Body of pancreas (tissue), 4 donors: ENCODE measurements at regions not wholly inside any gene's neighbourhood (a gene's known extent, or its start where the extent isn't known, plus 50 kb on each side); places are given as distances from the start of the nearest gene placed in this dataset.
A peak's percentile ranks its signal among the peaks of the same experiment; 100 is the strongest.

ENCODE experiments used
- ATAC-seq: fragments of 150-250 bp; one replicate; pipeline ENCODE4 v1.9.1; 2016
- DNase-seq, 4 donors: peaks; one replicate each; pipeline ENCODE4 v3.0.0-alpha.2; 2019
- H3K27ac ChIP-seq, 4 donors: fragments of 200-600 bp; sonication (generic); 1 replicate in 3 of 4; 2 replicates in 1 of 4; pipeline versions ENCODE4 v1.5.1 to v1.6.1; 2016 to 2019; ENCODE audit warnings: mild to moderate bottlenecking in 1 of 4, mixed read lengths in 1 of 4, moderate library complexity in 1 of 4
- H3K27me3 ChIP-seq, 2 donors: fragments of 200-600 bp; sonication (generic); one replicate each; pipeline ENCODE4 v1.6.0; 2016; ENCODE audit warnings: mild to moderate bottlenecking in 1 of 2
- H3K36me3 ChIP-seq, 2 donors: fragments of 200-600 bp; sonication (generic); replicated peaks in 1 of 2; 2 replicates each; pipeline ENCODE4 v1.5.1; 2016; ENCODE audit warnings: low read depth in 2 of 2; ENCODE audit not compliant: insufficient read depth in 1 of 2
- H3K4me1 ChIP-seq: fragments of 200-600 bp; sonication (generic); one replicate; pipeline ENCODE4 v1.6.0; 2016
- H3K4me3 ChIP-seq, 2 donors: fragments of 200-600 bp; sonication (generic); 1 replicate in 1 of 2; 2 replicates in 1 of 2; pipeline ENCODE4 v1.5.1; 2016 to 2019
- H3K9me3 ChIP-seq, 3 donors: fragments of 200-600 bp; sonication (generic); 1 replicate in 2 of 3; 2 replicates in 1 of 3; pipeline ENCODE4 v1.5.1; 2016
- POLR2A ChIP-seq, 3 donors: fragments of 450-650 bp; IDR thresholded peaks; one replicate each; pipeline ENCODE4 v1.6.1; 2016; ENCODE audit warnings: antibody characterized with exemption in 3 of 3, mild to moderate bottlenecking in 2 of 3
- WGBS, 2 donors: methylation state at CpG; one replicate each; pipeline ENCODE4 v1.1.5; 2017; 5-methylcytosine and 5-hydroxymethylcytosine counted together
- intact Hi-C: fragments of 100-400 bp; cut with DNase I; formaldehyde crosslinking; loops from one replicate; pipeline ENCODE4 v1.15.1; 2023
- TF ChIP-seq, protein P1 (sequence below), 7 experiments: fragments of 450-650 bp in 4 of 7; fragments of 200-600 bp in 3 of 7; sonication (generic) in 3 of 7; IDR thresholded peaks; one replicate each; pipeline ENCODE4 v1.5.1; 2016 to 2019; ENCODE audit warnings: antibody characterized with exemption in 7 of 7

DNA sequence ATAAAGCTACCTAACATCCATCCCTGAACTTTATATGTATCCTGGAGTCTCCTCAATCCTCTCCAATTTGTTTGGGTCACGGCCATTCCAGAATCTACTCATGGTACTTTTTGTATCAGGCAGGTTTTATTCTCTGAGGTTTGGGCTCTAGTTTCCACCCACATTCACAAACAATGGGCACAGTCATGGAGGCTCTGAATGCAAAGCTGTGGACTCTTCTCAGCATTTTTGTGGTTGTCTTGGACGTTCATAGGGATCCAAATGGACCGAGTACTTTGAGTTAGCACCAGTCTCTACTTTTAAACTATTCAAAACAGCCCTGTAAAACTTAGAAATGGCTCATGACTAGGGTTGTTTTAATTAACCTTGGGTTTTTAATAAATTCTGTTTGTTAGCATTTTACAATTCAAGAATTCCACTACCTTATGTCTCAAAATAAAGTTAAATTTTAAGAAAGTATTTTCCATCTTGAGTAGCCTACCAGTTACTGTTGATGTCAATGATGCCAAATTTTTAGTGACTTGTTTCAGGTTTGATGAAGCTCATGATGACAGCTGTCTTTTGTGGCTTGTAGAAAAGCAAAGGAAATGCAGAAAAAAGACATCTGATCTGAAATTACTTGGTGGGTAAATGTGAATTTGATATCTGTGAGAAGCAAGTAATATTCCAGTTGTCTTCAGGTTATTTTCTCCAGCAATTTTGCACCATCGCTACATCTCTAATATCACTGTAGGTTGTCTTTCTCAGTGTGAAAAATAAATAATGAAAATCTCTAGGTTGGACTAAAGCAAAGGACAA is 275.7 kb upstream of the THBS1 start:
- no peak for ATAC-seq
- 74 to 84% methylated on average over 4 of the region's 4 CpGs for WGBS, 2 donors
- Histone ChIP-seq H3K27ac (no peak overlapping the region), H3K4me3 (no peak overlapping the region), H3K9me3 (peaks cover 0 to 5% (median 0%) of the 10 kb centered on the region in 3 donors), H3K4me1 (no peaks in the 10 kb centered on the region), H3K36me3 (no peaks in the 10 kb centered on the region), H3K27me3 (no peaks in the 10 kb centered on the region)
- TF ChIP-seq POLR2A (IDR thresholded peaks at IDR 0.05): no peak
- TF ChIP-seq, protein P1, sequence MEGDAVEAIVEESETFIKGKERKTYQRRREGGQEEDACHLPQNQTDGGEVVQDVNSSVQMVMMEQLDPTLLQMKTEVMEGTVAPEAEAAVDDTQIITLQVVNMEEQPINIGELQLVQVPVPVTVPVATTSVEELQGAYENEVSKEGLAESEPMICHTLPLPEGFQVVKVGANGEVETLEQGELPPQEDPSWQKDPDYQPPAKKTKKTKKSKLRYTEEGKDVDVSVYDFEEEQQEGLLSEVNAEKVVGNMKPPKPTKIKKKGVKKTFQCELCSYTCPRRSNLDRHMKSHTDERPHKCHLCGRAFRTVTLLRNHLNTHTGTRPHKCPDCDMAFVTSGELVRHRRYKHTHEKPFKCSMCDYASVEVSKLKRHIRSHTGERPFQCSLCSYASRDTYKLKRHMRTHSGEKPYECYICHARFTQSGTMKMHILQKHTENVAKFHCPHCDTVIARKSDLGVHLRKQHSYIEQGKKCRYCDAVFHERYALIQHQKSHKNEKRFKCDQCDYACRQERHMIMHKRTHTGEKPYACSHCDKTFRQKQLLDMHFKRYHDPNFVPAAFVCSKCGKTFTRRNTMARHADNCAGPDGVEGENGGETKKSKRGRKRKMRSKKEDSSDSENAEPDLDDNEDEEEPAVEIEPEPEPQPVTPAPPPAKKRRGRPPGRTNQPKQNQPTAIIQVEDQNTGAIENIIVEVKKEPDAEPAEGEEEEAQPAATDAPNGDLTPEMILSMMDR (IDR thresholded peaks at IDR 0.05): no peak
- DNase-seq: no peak
- intact Hi-C loops: no loop called here

- TF ChIP-seq, protein P1 (IDR thresholded peaks at IDR 0.05): no peak
- no peak for TF ChIP-seq POLR2A (IDR thresholded peaks at IDR 0.05)
- H3K27ac ChIP-seq: no peak overlapping the region
- H3K9me3 ChIP-seq: peaks cover 0 to 5% (median 0%) of the 10 kb centered on the region in 3 donors
- peaks cover 9% of the 10 kb centered on the region for H3K4me1 ChIP-seq
- H3K36me3 ChIP-seq: no peaks in the 10 kb centered on the region
- no peak for ATAC-seq
- WGBS, 2 donors: 87 to 94% methylated on average over 3 of the region's 3 CpGs
- no peak for DNase-seq
- no peaks in the 10 kb centered on the region for H3K27me3 ChIP-seq
- H3K4me3 ChIP-seq: no peak overlapping the region
- intact Hi-C loops: no loop called here
Measured at GRCh38 chr15:39310633-39311032, 270.2 kb upstream of the THBS1 start.

DNA sequence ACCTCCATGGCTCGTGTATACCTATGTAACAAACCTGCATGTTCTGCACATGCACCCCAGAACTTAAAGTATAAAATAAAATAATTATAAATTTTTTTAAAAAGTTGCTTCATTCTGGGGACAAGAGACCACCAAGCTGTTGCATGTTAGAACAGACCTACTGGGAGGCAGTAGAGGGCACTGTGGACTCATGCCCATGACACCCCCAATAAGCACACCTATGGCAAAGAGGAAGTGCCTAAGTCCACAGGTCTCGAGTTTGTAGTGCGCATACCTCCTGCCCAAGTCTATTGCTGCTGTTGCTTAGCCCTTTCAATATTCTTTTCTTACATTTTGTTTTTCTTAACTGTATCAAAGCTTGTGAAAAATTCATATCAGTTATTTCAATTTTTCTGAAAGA is 267.9 kb upstream of the THBS1 start:
- no peak overlapping the region for H3K27ac ChIP-seq
- intact Hi-C loops: no loop called here
- peak; percentile 45 for ATAC-seq

DNA sequence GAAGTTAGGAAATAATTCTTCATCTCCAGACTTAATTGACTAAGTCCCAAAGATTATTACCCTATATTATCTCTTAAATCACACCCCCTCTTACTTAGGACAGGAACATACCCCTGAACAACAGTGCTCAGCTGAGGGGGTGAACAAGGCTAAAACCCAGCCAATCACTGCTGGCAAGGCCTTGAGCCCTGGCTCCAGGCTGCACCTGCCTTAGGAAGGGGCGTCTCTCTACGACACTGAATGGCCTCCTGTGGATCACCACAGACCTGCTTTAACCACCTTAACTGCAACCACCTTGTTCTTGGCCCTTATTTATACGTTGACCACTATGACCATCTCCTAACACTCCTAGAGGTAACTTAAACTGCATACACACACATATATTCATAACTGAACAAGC is 267.4 kb upstream of the THBS1 start:
- H3K27ac ChIP-seq: no peak overlapping the region
- intact Hi-C loops: no loop called here
- WGBS, 2 donors: 95% methylated on average over 3 of the region's 3 CpGs
- ATAC-seq (no peak), DNase-seq (no peak)
- H3K4me3 ChIP-seq: no peak overlapping the region
- no peaks in the 10 kb centered on the region for H3K9me3 ChIP-seq
- TF ChIP-seq, protein P1 (IDR thresholded peaks at IDR 0.05): no peak
- no peak for TF ChIP-seq POLR2A (IDR thresholded peaks at IDR 0.05)
- no peaks in the 10 kb centered on the region for H3K27me3 ChIP-seq
- peaks cover 9% of the 10 kb centered on the region for H3K4me1 ChIP-seq
- no peaks in the 10 kb centered on the region for H3K36me3 ChIP-seq

More for the DNA sequence above, 267.9 kb upstream of the THBS1 start:
- DNase-seq: peak in 2 of 4 donors; percentile 13 to 59
- Histone ChIP-seq H3K4me3 (no peak overlapping the region), H3K27me3 (no peaks in the 10 kb centered on the region), H3K9me3 (no peaks in the 10 kb centered on the region), H3K4me1 (peaks cover 9% of the 10 kb centered on the region), H3K36me3 (no peaks in the 10 kb centered on the region)
- TF ChIP-seq, protein P1 (IDR thresholded peaks at IDR 0.05): peak in 4 of 7 experiments; percentile 7 to 45 (median 16)
- no peak for TF ChIP-seq POLR2A (IDR thresholded peaks at IDR 0.05)
- WGBS, 2 donors: 68 to 83% methylated on average over 3 of the region's 3 CpGs

- no peaks in the 10 kb centered on the region for H3K27me3 ChIP-seq
- no peak overlapping the region for H3K4me3 ChIP-seq
- DNase-seq (no peak), ATAC-seq (no peak)
- TF ChIP-seq POLR2A (IDR thresholded peaks at IDR 0.05): no peak
- 68 to 83% methylated on average over 1 of the region's 1 CpG for WGBS, 2 donors
- peaks cover 9% of the 10 kb centered on the region for H3K4me1 ChIP-seq
- intact Hi-C loops: no loop called here
- H3K27ac ChIP-seq: no peak overlapping the region
- no peaks in the 10 kb centered on the region for H3K9me3 ChIP-seq
- H3K36me3 ChIP-seq: no peaks in the 10 kb centered on the region
Measured at GRCh38 chr15:39313881-39314280, 267.0 kb upstream of the THBS1 start.
